H4 (cell line): ENCODE measurements at regions not wholly inside any gene's neighbourhood (a gene's known extent, or its start where the extent isn't known, plus 50 kb on each side); places are given as distances from the start of the nearest gene placed in this dataset.
"Not testable (repeated sequence)": the region's sequence is repeated elsewhere in the genome, so short reads cannot be mapped to it uniquely, and the experiment has no call there.

ENCODE experiments used
- DNase-seq: peaks from one replicate; pipeline ENCODE4 v3.0.0-alpha.2; 2015; ENCODE audit warnings: low spot score

GRCh38 chr21:15932726-15933125 lies 202.9 kb downstream of the USP25 start:
- no peak for DNase-seq

- DNase-seq, result no peak
Measured at GRCh38 chr21:15935530-15935929, 205.7 kb downstream of the USP25 start.

- no peak for DNase-seq
Measured at GRCh38 chr21:15943009-15943666, 213.4 kb downstream of the USP25 start.

GRCh38 chr21:15947677-15948076 lies 217.9 kb downstream of the USP25 start:
- no peak for DNase-seq

- DNase-seq, result no peak
Measured at GRCh38 chr21:15953551-15954116, 223.9 kb downstream of the USP25 start.

- no peak for DNase-seq
Measured at GRCh38 chr21:15964236-15964855, 234.6 kb downstream of the USP25 start.

- no peak for DNase-seq
Measured at GRCh38 chr21:15966231-15966630, 236.4 kb downstream of the USP25 start.

- DNase-seq, result no peak
Measured at GRCh38 chr21:15966651-15967050, 236.9 kb downstream of the USP25 start.

GRCh38 chr21:15967661-15968060 lies 237.9 kb downstream of the USP25 start:
- DNase-seq, result peak; percentile 36

GRCh38 chr21:15968776-15969310 lies 239.1 kb downstream of the USP25 start:
- no peak for DNase-seq

- no peak for DNase-seq
Measured at GRCh38 chr21:15976807-15977206, 247.0 kb downstream of the USP25 start.

GRCh38 chr21:15978215-15978738 lies 248.5 kb downstream of the USP25 start:
- peak; percentile 13 for DNase-seq

- not testable (repeated sequence) for DNase-seq
Measured at GRCh38 chr21:15979493-15979892, 249.7 kb downstream of the USP25 start.

GRCh38 chr21:15986277-15986676 lies 256.5 kb downstream of the USP25 start:
- no peak for DNase-seq

- DNase-seq, result no peak
Measured at GRCh38 chr21:15992171-15992570, 262.4 kb downstream of the USP25 start.

- DNase-seq, result no peak
Measured at GRCh38 chr21:15993951-15994350, 264.2 kb downstream of the USP25 start.

GRCh38 chr21:15999741-16000140 lies 270.0 kb downstream of the USP25 start:
- no peak for DNase-seq

GRCh38 chr21:16002874-16003466 lies 273.2 kb downstream of the USP25 start:
- no peak for DNase-seq

GRCh38 chr21:16004086-16004485 lies 274.3 kb downstream of the USP25 start:
- no peak for DNase-seq

GRCh38 chr21:16004523-16004922 lies 274.7 kb downstream of the USP25 start:
- no peak for DNase-seq

GRCh38 chr21:16005996-16006395 lies 276.2 kb downstream of the USP25 start:
- no peak for DNase-seq

GRCh38 chr21:16007943-16008342 lies 278.2 kb downstream of the USP25 start:
- no peak for DNase-seq
